Heart left ventricle (tissue), 16 donors: ENCODE measurements at regions not wholly inside any gene's neighbourhood (a gene's known extent, or its start where the extent isn't known, plus 50 kb on each side); places are given as distances from the start of the nearest gene placed in this dataset.
A peak's percentile ranks its signal among the peaks of the same experiment; 100 is the strongest.

Experiments
- ATAC-seq, 4 donors: fragments of 200-7000 bp; cut with Tn5 transposase; one replicate each; pipeline ENCODE4 v1.9.1; 2020 to 2022; ENCODE audit warnings: moderate library complexity in 4 of 4, mild to moderate bottlenecking in 3 of 4, moderate number of reproducible peaks in 1 of 4
- DNase-seq, 5 donors: peaks; one replicate each; pipeline ENCODE4 v3.0.0-alpha.2; 2020
- H3K27ac ChIP-seq, 12 donors: fragments of 200-600 bp; sonication (generic) in 4 of 12; one replicate each; pipeline versions ENCODE4 v1.5.0 to v1.8.0; 2016 to 2022; ENCODE audit warnings: mild to moderate bottlenecking in 2 of 12
- H3K27me3 ChIP-seq, 9 donors: fragments of 200-600 bp; sonication (generic) in 2 of 9; one replicate each; pipeline versions ENCODE4 v1.5.1 to v1.8.0; 2016 to 2022; ENCODE audit warnings: mild to moderate bottlenecking in 3 of 9
- H3K36me3 ChIP-seq, 9 donors: fragments of 200-600 bp; sonication (generic) in 2 of 9; one replicate each; pipeline versions ENCODE4 v1.5.0 to v1.8.0; 2018 to 2022; ENCODE audit warnings: mild to moderate bottlenecking in 2 of 9
- H3K4me1 ChIP-seq, 12 donors: fragments of 200-600 bp; sonication (generic) in 4 of 12; one replicate each; pipeline versions ENCODE4 v1.5.0 to v1.8.0; 2016 to 2022; ENCODE audit warnings: mild to moderate bottlenecking in 3 of 12
- H3K4me3 ChIP-seq, 12 donors: fragments of 200-600 bp; sonication (generic) in 4 of 12; one replicate each; pipeline versions ENCODE4 v1.5.0 to v1.8.0; 2017 to 2022; ENCODE audit warnings: mild to moderate bottlenecking in 9 of 12, moderate library complexity in 4 of 12
- H3K9me3 ChIP-seq, 12 donors: fragments of 200-600 bp; sonication (generic) in 4 of 12; one replicate each; pipeline versions ENCODE4 v1.5.0 to v1.8.0; 2016 to 2022; ENCODE audit warnings: mild to moderate bottlenecking in 1 of 12
- POLR2A ChIP-seq, 2 donors: fragments of 450-650 bp; IDR thresholded peaks; one replicate each; pipeline ENCODE4 v1.6.1; 2017; ENCODE audit warnings: antibody characterized with exemption in 2 of 2, mild to moderate bottlenecking in 2 of 2, moderate library complexity in 2 of 2
- WGBS, 4 donors: extraction: QIAGEN DNeasy Blood & Tissue Kit in 2 of 4; methylation state at CpG; one replicate each; pipeline versions ENCODE4 v1.1.5 to v1.1.7; 2013 to 2018; 5-methylcytosine and 5-hydroxymethylcytosine counted together
- intact Hi-C, 10 donors: fragments of 100-400 bp; cut with DNase I; formaldehyde crosslinking; loops; one replicate each; pipeline versions ENCODE4 v1.11.1 to v1.14.2; 2022
- TF ChIP-seq, protein P1 (sequence below), 12 donors: fragments of 200-600 bp; sonication (generic) in 4 of 12; IDR thresholded peaks; one replicate each; pipeline versions ENCODE4 v1.5.0 to v1.8.0; 2018 to 2022; ENCODE audit warnings: antibody characterized with exemption in 12 of 12, mild to moderate bottlenecking in 5 of 12
- donor health status: ischemic (EF 13 %, LVEDD 7.1; RV severe dilation, severe dysfunction).
- donor health status: healthy with polysubstance abuse.
- donor health status: DM: no; HTN: yes; CAD: no.
- donor health status: DM: no; HTN: no; CAD: no.
- donor health status: ischemic (EF 25% LVEDD 6.9; RV normal size, moderate dysfunction).
- donor health status: ischemic (EF 25% LVEDD 5.7; RV mildly dilated, moderate dysfunction).
- donor health status: healthy.
- donor health status: DM: yes; HTN: yes; CAD: no.
- donor health status: ischemic (EF 35%, LVEDD 5.7; RV mildly dilated, moderate dysfunction).
- donor health status: nonischemic (EF 11% LVEDD 7.7; RV severe dilation, severe dysfunction).
- donor health status: DM: yes; HTN: yes; CAD: no.
- donor health status: PGD.
- donor health status: ischemic (EF 29% LVEDD 5.4; RV normal size, mild dysfunction).
- donor health status: nonischemic (EF 23%, LVEDD 6.1; RV moderate dilation, normal function).

DNA sequence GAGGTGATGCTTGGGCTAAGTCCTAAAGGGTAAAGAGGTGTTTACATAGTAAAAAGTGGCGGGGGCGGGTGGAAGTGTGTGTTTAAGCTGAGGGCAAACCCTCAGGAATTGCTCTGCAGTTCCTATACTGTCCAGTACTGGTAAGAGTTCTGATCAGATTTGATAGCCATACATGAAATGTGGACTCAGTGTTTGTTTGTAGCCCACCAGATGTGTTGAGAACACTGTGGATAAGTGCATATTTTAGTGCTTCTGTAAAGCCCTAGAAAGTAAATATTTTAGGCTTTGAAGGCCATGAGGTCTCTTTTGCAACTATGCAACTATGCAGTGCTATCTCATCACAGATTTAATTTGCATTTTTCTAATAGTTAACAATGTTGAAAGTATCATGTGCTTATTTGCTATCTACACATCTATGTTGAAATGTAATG is 80.7 kb upstream of the EOLA2 start:
- 72 to 98% (median 85%) methylated on average over 2 of the region's 2 CpGs for WGBS, 4 donors
- H3K4me1 ChIP-seq: no peaks in the 10 kb centered on the region
- H3K27me3 ChIP-seq: no peaks in the 10 kb centered on the region
- H3K27ac ChIP-seq: no peak overlapping the region
- H3K36me3 ChIP-seq: no peaks in the 10 kb centered on the region
- ATAC-seq: no peak
- TF ChIP-seq POLR2A (IDR thresholded peaks at IDR 0.05): no peak
- TF ChIP-seq, protein P1, sequence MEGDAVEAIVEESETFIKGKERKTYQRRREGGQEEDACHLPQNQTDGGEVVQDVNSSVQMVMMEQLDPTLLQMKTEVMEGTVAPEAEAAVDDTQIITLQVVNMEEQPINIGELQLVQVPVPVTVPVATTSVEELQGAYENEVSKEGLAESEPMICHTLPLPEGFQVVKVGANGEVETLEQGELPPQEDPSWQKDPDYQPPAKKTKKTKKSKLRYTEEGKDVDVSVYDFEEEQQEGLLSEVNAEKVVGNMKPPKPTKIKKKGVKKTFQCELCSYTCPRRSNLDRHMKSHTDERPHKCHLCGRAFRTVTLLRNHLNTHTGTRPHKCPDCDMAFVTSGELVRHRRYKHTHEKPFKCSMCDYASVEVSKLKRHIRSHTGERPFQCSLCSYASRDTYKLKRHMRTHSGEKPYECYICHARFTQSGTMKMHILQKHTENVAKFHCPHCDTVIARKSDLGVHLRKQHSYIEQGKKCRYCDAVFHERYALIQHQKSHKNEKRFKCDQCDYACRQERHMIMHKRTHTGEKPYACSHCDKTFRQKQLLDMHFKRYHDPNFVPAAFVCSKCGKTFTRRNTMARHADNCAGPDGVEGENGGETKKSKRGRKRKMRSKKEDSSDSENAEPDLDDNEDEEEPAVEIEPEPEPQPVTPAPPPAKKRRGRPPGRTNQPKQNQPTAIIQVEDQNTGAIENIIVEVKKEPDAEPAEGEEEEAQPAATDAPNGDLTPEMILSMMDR (IDR thresholded peaks at IDR 0.05): no peak
- no peaks in the 10 kb centered on the region for H3K9me3 ChIP-seq
- intact Hi-C loops: no loop called here
- H3K4me3 ChIP-seq: no peak overlapping the region
- DNase-seq: no peak

DNA sequence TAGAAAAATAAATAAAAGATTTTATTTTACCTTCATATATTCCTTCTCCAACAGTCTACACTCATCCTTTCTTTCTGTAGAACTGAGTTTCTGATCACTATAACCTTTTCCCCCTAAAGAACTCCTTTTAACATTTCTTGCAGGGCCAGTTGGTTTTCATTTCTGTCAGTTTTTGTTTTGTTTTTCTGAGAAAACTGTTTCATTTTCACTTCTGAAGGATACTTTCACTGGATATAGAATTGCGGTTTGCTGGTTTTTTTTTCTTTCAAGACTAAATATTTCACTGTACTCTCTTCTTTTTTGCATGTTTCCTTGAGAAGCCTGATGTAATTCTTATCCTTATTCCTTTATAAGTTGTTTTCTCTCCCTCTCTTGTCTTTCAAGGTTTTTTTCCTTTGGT is 90.4 kb upstream of the EOLA2 start:
- Histone ChIP-seq H3K9me3 (no peaks in the 10 kb centered on the region), H3K27ac (no peak overlapping the region), H3K4me3 (no peak overlapping the region), H3K36me3 (no peaks in the 10 kb centered on the region), H3K4me1 (peaks cover 0 to 3% (median 0%) of the 10 kb centered on the region in 12 donors), H3K27me3 (no peaks in the 10 kb centered on the region)
- WGBS, 4 donors: 53 to 78% (median 64%) methylated on average over 1 of the region's 1 CpG
- intact Hi-C loops: no loop called here
- DNase-seq: no peak
- TF ChIP-seq, protein P1 (IDR thresholded peaks at IDR 0.05): no peak
- TF ChIP-seq POLR2A (IDR thresholded peaks at IDR 0.05): no peak
- ATAC-seq: no peak

DNA sequence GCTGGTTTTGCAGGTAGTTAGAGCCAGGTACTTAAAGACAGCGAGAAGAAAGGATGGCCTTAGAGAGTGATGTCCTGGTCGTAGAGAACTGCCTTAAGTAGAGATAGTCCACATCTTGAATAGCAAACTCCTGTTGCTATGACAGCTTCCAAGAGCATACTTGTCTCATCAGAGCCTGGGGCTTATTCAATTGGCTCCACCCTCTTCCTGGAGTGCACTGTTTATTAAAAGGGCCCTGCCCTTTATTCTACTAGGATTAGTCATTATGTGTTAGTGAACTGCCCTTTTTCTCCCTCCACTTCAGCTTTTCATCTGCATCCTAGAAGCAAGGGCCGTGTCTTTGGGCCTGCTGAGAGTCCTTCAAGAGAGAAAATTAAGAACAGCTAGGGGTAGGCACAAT is 94.5 kb upstream of the EOLA2 start:
- peaks cover 0 to 5% (median 0%) of the 10 kb centered on the region in 12 donors for H3K4me1 ChIP-seq
- intact Hi-C loops: no loop called here
- TF ChIP-seq, protein P1 (IDR thresholded peaks at IDR 0.05): no peak
- no peak for TF ChIP-seq POLR2A (IDR thresholded peaks at IDR 0.05)
- DNase-seq (no peak), ATAC-seq (peak in 3 of 4 donors; percentile 63 to 73 (median 72))
- no peaks in the 10 kb centered on the region for H3K36me3 ChIP-seq
- no peak overlapping the region for H3K27ac ChIP-seq
- H3K4me3 ChIP-seq: no peak overlapping the region
- 34 to 46% (median 39%) methylated on average over 3 of the region's 3 CpGs for WGBS, 4 donors
- H3K27me3 ChIP-seq: no peaks in the 10 kb centered on the region
- H3K9me3 ChIP-seq: peaks cover 0 to 10% (median 0%) of the 10 kb centered on the region in 12 donors

DNA sequence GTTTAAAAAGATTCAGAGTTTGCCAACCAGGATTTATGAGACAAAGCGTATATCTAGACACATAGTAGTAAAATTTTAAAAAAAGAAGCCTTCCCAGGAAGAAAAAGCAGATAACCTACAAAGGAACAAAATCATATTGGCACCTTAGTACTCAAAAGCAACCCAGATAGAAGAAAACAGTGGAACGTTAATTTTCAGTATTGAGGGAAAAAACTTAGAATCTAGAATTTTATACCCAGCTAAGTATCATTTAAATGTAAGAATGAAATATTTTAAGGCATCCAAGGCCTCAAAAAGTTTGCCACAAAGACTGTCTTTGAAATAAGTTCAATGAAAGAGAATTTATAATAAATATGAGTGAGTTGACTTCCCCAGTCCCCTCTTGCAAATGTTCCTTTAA is 96.5 kb upstream of the EOLA2 start:
- no peaks in the 10 kb centered on the region for H3K27me3 ChIP-seq
- peaks cover 0 to 5% (median 0%) of the 10 kb centered on the region in 12 donors for H3K4me1 ChIP-seq
- no peak for TF ChIP-seq POLR2A (IDR thresholded peaks at IDR 0.05)
- TF ChIP-seq, protein P1 (IDR thresholded peaks at IDR 0.05): no peak
- no peaks in the 10 kb centered on the region for H3K36me3 ChIP-seq
- H3K4me3 ChIP-seq: no peak overlapping the region
- WGBS, 4 donors: 61 to 100% (median 86%) methylated on average over 2 of the region's 2 CpGs
- no peak overlapping the region for H3K27ac ChIP-seq
- peaks cover 0 to 10% (median 0%) of the 10 kb centered on the region in 12 donors for H3K9me3 ChIP-seq
- no peak for ATAC-seq
- intact Hi-C loops: no loop called here
- no peak for DNase-seq
